ENCODE measurements at regions not wholly inside any gene's neighbourhood (a gene's known extent, or its start where the extent isn't known, plus 50 kb on each side); places are given as distances from the start of the nearest gene placed in this dataset.

- in situ Hi-C loops (cut with MboI) (no loop called here), intact Hi-C loops (cut with micrococcal nuclease; ENCODE audit: unreplicated experiment) (loop anchor here (10.0 kb wide), 1 partner anchor 1109 kb away; no protein-coding TSS in a partner anchor)
- 32% methylated on average over 3 of the region's 3 CpGs for WGBS (ENCODE audit: insufficient coverage, insufficient replicate concordance, low lambda C conversion rate, missing lambda C conversion rate)
- Histone ChIP-seq H4K20me1 (ENCODE audit: control insufficient read depth, insufficient read depth) (no peaks in the 10 kb centered on the region), H3K9me3 (replicated peaks; ENCODE audit: control insufficient read depth, insufficient read depth, low read length) (peaks cover 3% of the 10 kb centered on the region; the same call in 2 of the 3 replicates), H3K27me3 (replicated peaks in 1 of 2; ENCODE audit: control insufficient read depth in 2 of 2, insufficient read depth in 2 of 2, low read length in 1 of 2) (no peaks in the 10 kb centered on the region), H2AFZ (ENCODE audit: control insufficient read depth, low read depth, low read length) (peak overlapping the region; percentile 29; the same call in 1 of the 2 replicates), H3K79me2 (ENCODE audit: control insufficient read depth, insufficient read depth, low read length) (no peaks in the 10 kb centered on the region), H3K27ac (ENCODE audit: control insufficient read depth, insufficient read depth) (peak overlapping the region; percentile 65), H3K9ac (ENCODE audit: control insufficient read depth, insufficient read depth, low read length) (no peak overlapping the region), H3K36me3 (ENCODE audit: control insufficient read depth in 2 of 2, insufficient read depth in 2 of 2, low read length in 1 of 2) (no peaks in the 10 kb centered on the region), H3K4me2 (ENCODE audit: control insufficient read depth, insufficient read depth) (0 out of 2 replicates have a peak overlapping the region, but pooled peaks have one; percentile 9), H3K4me3 (no peak overlapping the region), H3K4me1 (ENCODE audit: control insufficient read depth, insufficient read depth, low read length) (peaks cover 10% of the 10 kb centered on the region; the same call in 1 of the 2 replicates)
- RAD21 ChIA-PET (ENCODE audit: unreplicated experiment), result interaction anchor here (0.8 to 1.2 kb wide), 3 partner anchors 9 to 117 kb away, joined by 3 to 4 read pairs (median 3); no protein-coding TSS in a partner anchor
- no TSS peak for BruUV-seq (replicated peaks)
- FAIRE-seq (peak; percentile 71), ATAC-seq (peak; percentile 91), DNase-seq (ENCODE audit: low read depth, low spot score) (peak; percentile 45)
- CTCF ChIA-PET, result no interaction called here
- SMC1A ChIA-PET (ENCODE audit: uncharacterized antibody, unreplicated experiment), result interaction anchor here (0.7 to 4.3 kb wide), 4 partner anchors 20 to 801 kb away, joined by 3 to 29 read pairs (median 14); no protein-coding TSS in a partner anchor
- POLR2A ChIA-PET, result no interaction called here
- TF ChIP-seq CBX5 (IDR thresholded peaks at IDR 0.05; ENCODE audit: low read depth) (peak; percentile 67), POLR2AphosphoS5 (IDR thresholded peaks at IDR 0.05; ENCODE audit: low read length) (no peak), BMI1 (IDR thresholded peaks at IDR 0.05; ENCODE audit: borderline replicate concordance) (peak; percentile 67), CBX3 (IDR thresholded peaks at IDR 0.05; ENCODE audit: borderline replicate concordance, low read depth) (no peak), BACH1 (IDR thresholded peaks at IDR 0.05; ENCODE audit: borderline replicate concordance) (peak; percentile 72; the same call in 1 of the 2 replicates), DPF2 (IDR thresholded peaks at IDR 0.05) (peak; percentile 98), CTCF (IDR thresholded peaks at IDR 0.05 in 2 of 3, conservative IDR thresholded peaks at IDR 0.05 in 1 of 3; ENCODE audit: control insufficient read depth in 2 of 3, extremely low read depth in 1 of 3, insufficient read depth in 1 of 3, low read depth in 3 of 3, low read length in 3 of 3) (no peak), BRCA1 (IDR thresholded peaks at IDR 0.05; ENCODE audit: low read depth, low read length) (no peak), EGR1 (IDR thresholded peaks at IDR 0.05; ENCODE audit: borderline replicate concordance in 1 of 2, low read depth in 2 of 2, low read length in 2 of 2) (no peak), ZNF274 (IDR thresholded peaks at IDR 0.05; ENCODE audit: insufficient read depth, insufficient read length) (no peak), ZNF207 (IDR thresholded peaks at IDR 0.05; ENCODE audit: borderline replicate concordance) (no peak), ZBED1 (IDR thresholded peaks at IDR 0.05; ENCODE audit: borderline replicate concordance) (peak; percentile 80), ATF2 (IDR thresholded peaks at IDR 0.05; ENCODE audit: low read length) (peak; percentile 100)
- TF ChIP-seq, protein P1, sequence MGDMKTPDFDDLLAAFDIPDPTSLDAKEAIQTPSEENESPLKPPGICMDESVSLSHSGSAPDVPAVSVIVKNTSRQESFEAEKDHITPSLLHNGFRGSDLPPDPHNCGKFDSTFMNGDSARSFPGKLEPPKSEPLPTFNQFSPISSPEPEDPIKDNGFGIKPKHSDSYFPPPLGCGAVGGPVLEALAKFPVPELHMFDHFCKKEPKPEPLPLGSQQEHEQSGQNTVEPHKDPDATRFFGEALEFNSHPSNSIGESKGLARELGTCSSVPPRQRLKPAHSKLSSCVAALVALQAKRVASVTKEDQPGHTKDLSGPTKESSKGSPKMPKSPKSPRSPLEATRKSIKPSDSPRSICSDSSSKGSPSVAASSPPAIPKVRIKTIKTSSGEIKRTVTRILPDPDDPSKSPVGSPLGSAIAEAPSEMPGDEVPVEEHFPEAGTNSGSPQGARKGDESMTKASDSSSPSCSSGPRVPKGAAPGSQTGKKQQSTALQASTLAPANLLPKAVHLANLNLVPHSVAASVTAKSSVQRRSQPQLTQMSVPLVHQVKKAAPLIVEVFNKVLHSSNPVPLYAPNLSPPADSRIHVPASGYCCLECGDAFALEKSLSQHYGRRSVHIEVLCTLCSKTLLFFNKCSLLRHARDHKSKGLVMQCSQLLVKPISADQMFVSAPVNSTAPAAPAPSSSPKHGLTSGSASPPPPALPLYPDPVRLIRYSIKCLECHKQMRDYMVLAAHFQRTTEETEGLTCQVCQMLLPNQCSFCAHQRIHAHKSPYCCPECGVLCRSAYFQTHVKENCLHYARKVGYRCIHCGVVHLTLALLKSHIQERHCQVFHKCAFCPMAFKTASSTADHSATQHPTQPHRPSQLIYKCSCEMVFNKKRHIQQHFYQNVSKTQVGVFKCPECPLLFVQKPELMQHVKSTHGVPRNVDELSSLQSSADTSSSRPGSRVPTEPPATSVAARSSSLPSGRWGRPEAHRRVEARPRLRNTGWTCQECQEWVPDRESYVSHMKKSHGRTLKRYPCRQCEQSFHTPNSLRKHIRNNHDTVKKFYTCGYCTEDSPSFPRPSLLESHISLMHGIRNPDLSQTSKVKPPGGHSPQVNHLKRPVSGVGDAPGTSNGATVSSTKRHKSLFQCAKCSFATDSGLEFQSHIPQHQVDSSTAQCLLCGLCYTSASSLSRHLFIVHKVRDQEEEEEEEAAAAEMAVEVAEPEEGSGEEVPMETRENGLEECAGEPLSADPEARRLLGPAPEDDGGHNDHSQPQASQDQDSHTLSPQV (IDR thresholded peaks at IDR 0.05), result no peak
Observed at GRCh38 chr2:14303366-14304115, 329.0 kb upstream of the LRATD1 start.
